Neuronal stem cell (in vitro differentiated cells): ENCODE measurements at regions not wholly inside any gene's neighbourhood (a gene's known extent, or its start where the extent isn't known, plus 50 kb on each side); places are given as distances from the start of the nearest gene placed in this dataset.

Source experiments
- DNase-seq: peaks from one replicate; pipeline ENCODE4 v3.0.0-alpha.2; 2013; ENCODE audit warnings: low spot score
- H2AFZ ChIP-seq: one replicate; pipeline ENCODE4 v1.6.1; 2013; ENCODE audit warnings: mild to moderate bottlenecking, low read length, inconsistent platforms
- H2AK5ac ChIP-seq: 2 replicates; pipeline ENCODE4 v1.6.1; 2013; ENCODE audit warnings: low read depth, mild to moderate bottlenecking, inconsistent platforms, low read length, moderate library complexity, mixed read lengths
- H2BK120ac ChIP-seq: 2 replicates; pipeline ENCODE4 v1.6.1; 2013; ENCODE audit warnings: low read depth, mild to moderate bottlenecking, inconsistent platforms, low read length, moderate library complexity, mixed read lengths
- H2BK12ac ChIP-seq: one replicate; pipeline ENCODE4 v1.6.1; 2013; ENCODE audit warnings: low read length, inconsistent platforms
- H2BK15ac ChIP-seq: 2 replicates; pipeline ENCODE4 v1.6.1; 2013; ENCODE audit warnings: mild to moderate bottlenecking, low read length, inconsistent platforms, mixed read lengths
- H2BK5ac ChIP-seq: one replicate; pipeline ENCODE4 v1.6.1; 2013; ENCODE audit warnings: inconsistent platforms, mild to moderate bottlenecking, low read length, moderate library complexity
- H3K14ac ChIP-seq: one replicate; pipeline ENCODE4 v1.6.1; 2013; ENCODE audit warnings: low read length, inconsistent platforms
- H3K18ac ChIP-seq: 2 replicates; pipeline ENCODE4 v1.6.1; 2013; ENCODE audit warnings: low read length, inconsistent platforms
- H3K23ac ChIP-seq: 2 replicates; pipeline ENCODE4 v1.6.1; 2013; ENCODE audit warnings: low read depth, mild to moderate bottlenecking, mixed read lengths, low read length, inconsistent platforms; ENCODE audit not compliant: poor library complexity
- H3K27ac ChIP-seq: replicated peaks from 3 replicates; pipeline ENCODE4 v1.5.1; 2013; ENCODE audit warnings: low read length, inconsistent platforms
- H3K27me3 ChIP-seq, 3 experiments: 2 replicates each; pipeline ENCODE4 v1.6.1; 2013; ENCODE audit warnings: low read length in 3 of 3, mild to moderate bottlenecking in 2 of 3, inconsistent platforms in 1 of 3, low read depth in 1 of 3, mixed read lengths in 1 of 3, moderate library complexity in 1 of 3; ENCODE audit not compliant: control insufficient read depth in 3 of 3, insufficient read depth in 3 of 3
- H3K36me3 ChIP-seq, 2 donors: replicated peaks in 1 of 2; 2 replicates each; pipeline ENCODE4 v1.6.1; 2013; ENCODE audit warnings: low read length in 2 of 2; ENCODE audit not compliant: control insufficient read depth in 2 of 2, insufficient read depth in 2 of 2
- H3K4ac ChIP-seq: 2 replicates; pipeline ENCODE4 v1.6.1; 2013; ENCODE audit warnings: inconsistent platforms, mild to moderate bottlenecking, low read length, moderate library complexity
- H3K4me1 ChIP-seq, 2 donors: 1 replicate in 1 of 2; 2 replicates in 1 of 2; pipeline ENCODE4 v1.6.1; 2013; ENCODE audit warnings: low read length in 2 of 2, low read depth in 1 of 2; ENCODE audit not compliant: control insufficient read depth in 2 of 2, insufficient read depth in 1 of 2
- H3K4me2 ChIP-seq: one replicate; pipeline ENCODE4 v1.6.1; 2013; ENCODE audit warnings: mild to moderate bottlenecking, low read length, inconsistent platforms; ENCODE audit not compliant: insufficient read depth, poor library complexity, severe bottlenecking
- H3K4me3 ChIP-seq, 2 donors: 2 replicates each; pipeline ENCODE4 v1.5.1; 2013; ENCODE audit warnings: low read length in 2 of 2, mild to moderate bottlenecking in 2 of 2, inconsistent platforms in 1 of 2, moderate library complexity in 1 of 2
- H3K79me1 ChIP-seq: one replicate; pipeline ENCODE4 v1.6.1; 2013; ENCODE audit warnings: low read depth, mild to moderate bottlenecking, inconsistent platforms, low read length, moderate library complexity
- H3K9ac ChIP-seq: one replicate; pipeline ENCODE4 v1.6.1; 2013; ENCODE audit warnings: mild to moderate bottlenecking, low read depth, low read length, inconsistent platforms; ENCODE audit not compliant: poor library complexity
- H3K9me3 ChIP-seq, 2 donors: replicated peaks in 1 of 2; 2 replicates each; pipeline versions ENCODE3 to v1.6.1; 2013; ENCODE audit warnings: low read length in 2 of 2, mild to moderate bottlenecking in 2 of 2, inconsistent platforms in 1 of 2, low read depth in 1 of 2, mixed read lengths in 1 of 2, moderate library complexity in 1 of 2; ENCODE audit not compliant: control insufficient read depth in 2 of 2, insufficient read depth in 1 of 2
- H4K8ac ChIP-seq: one replicate; pipeline ENCODE4 v1.6.1; 2013; ENCODE audit warnings: low read depth, mild to moderate bottlenecking, inconsistent platforms, low read length, moderate library complexity
- H4K91ac ChIP-seq: one replicate; pipeline ENCODE4 v1.6.1; 2013; ENCODE audit warnings: low read length, low read depth, mild to moderate bottlenecking, inconsistent platforms; ENCODE audit not compliant: poor library complexity
- WGBS, 2 donors: extraction: QIAGEN DNeasy Blood & Tissue Kit; methylation state at CpG; one replicate each; pipeline ENCODE4 v1.1.7; 2013; ENCODE audit warnings: missing lambda C conversion rate in 2 of 2, mixed read lengths in 1 of 2; ENCODE audit not compliant: insufficient read length in 2 of 2, insufficient replicate concordance in 1 of 2; ENCODE audit errors: extremely low coverage in 2 of 2; 5-methylcytosine and 5-hydroxymethylcytosine counted together

DNA sequence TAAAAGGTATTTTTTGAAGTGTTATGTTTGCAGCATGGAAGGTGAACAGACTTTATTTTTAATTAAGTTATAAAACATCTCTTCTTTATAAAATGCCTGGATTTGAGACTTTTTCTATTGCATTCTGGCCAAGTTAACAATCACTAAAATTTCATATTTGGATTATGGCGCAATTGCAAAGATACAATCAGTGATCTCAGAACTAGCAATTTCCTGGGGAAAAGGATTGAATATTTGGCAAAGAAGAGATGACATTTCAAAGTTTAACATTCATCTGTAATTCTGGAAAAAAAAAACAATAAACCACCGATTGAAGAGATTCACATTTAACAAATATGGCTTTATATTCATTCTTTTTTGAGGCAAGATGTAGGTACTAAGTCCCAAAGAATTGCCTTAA, 378.0 kb downstream of the LRRC70 start:
- H2BK120ac ChIP-seq = no peak overlapping the region
- H3K27ac ChIP-seq = no peak overlapping the region
- no peaks in the 10 kb centered on the region for H3K79me1 ChIP-seq
- H3K4me3 ChIP-seq = no peak overlapping the region
- H3K4me1 ChIP-seq = no peaks in the 10 kb centered on the region
- H3K36me3 ChIP-seq = no peaks in the 10 kb centered on the region
- H3K14ac ChIP-seq = no peak overlapping the region
- H2AK5ac ChIP-seq = no peak overlapping the region
- H2AFZ ChIP-seq = no peak overlapping the region
- DNase-seq = no peak
- no peaks in the 10 kb centered on the region for H3K27me3 ChIP-seq
- H4K91ac ChIP-seq = no peak overlapping the region
- no peak overlapping the region for H3K23ac ChIP-seq
- no peak overlapping the region for H2BK15ac ChIP-seq
- H3K9me3 ChIP-seq = no peaks in the 10 kb centered on the region
- H2BK5ac ChIP-seq = no peak overlapping the region
- WGBS, 2 donors = no CpG with 5 or more reads among the region's 2 CpGs
- no peak overlapping the region for H2BK12ac ChIP-seq
- no peak overlapping the region for H3K4ac ChIP-seq
- no peak overlapping the region for H3K9ac ChIP-seq
- no peak overlapping the region for H4K8ac ChIP-seq
- H3K4me2 ChIP-seq = no peak overlapping the region
- H3K18ac ChIP-seq = no peak overlapping the region

DNA sequence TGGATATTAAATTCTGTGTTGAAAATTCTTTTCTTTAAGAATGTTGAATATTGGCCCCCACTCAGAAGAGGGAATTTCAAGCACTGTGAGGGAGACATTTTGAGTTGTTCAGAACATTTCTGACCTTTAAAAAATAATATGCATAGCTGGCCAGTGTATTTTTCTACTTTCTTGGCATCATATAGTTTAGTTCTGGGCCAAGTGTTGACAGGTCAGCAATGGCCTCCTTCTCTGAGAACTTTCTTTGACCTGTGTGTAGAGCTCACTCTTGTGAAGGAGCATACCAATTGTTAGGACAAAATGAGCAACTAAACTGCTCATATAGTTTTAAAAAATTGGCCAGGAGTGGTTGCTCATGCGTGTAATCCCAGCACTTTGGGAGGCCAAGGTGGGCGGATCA, 376.0 kb downstream of the LRRC70 start:
- H2AK5ac ChIP-seq = no peak overlapping the region

DNA sequence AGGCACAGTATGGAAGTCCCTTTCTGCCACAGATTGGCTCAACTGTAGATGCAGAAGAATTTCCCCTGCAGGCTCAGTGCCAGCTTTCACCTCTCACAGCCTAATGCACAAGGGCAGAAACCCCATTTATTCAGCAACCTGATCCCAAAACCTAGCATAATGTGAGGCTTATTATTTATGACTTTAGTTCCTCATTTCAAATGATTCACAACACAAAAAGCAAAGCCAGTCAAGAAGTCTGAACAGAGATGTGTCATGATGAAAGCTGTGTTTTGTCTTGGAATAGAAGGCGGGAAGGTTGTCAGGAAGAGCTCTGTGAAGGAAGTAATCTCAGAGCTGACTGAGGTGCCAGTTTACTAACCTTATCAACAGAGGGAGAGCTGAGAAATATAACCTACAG, 369.7 kb downstream of the LRRC70 start:
- Histone ChIP-seq H3K27ac (no peak overlapping the region), H2AFZ (no peak overlapping the region), H3K23ac (no peak overlapping the region), H2AK5ac (no peak overlapping the region), H3K18ac (no peak overlapping the region), H3K14ac (no peak overlapping the region), H3K4me1 (no peaks in the 10 kb centered on the region), H3K9ac (no peak overlapping the region), H2BK12ac (no peak overlapping the region), H2BK15ac (no peak overlapping the region), H4K8ac (no peak overlapping the region), H2BK5ac (no peak overlapping the region), H3K9me3 (peaks cover 0 to 1% of the 10 kb centered on the region in 2 donors), H3K4me2 (no peak overlapping the region), H3K4ac (no peak overlapping the region), H3K4me3 (no peak overlapping the region), H3K79me1 (no peaks in the 10 kb centered on the region), H2BK120ac (no peak overlapping the region), H3K36me3 (no peaks in the 10 kb centered on the region), H3K27me3 (no peaks in the 10 kb centered on the region), H4K91ac (no peak overlapping the region)
- no peak for DNase-seq
- no CpG with 5 or more reads among the region's 1 CpG for WGBS, 2 donors

More for the DNA sequence above, 376.0 kb downstream of the LRRC70 start:
- Histone ChIP-seq H3K27ac (no peak overlapping the region), H2BK15ac (no peak overlapping the region), H3K14ac (no peak overlapping the region), H3K4me2 (no peak overlapping the region), H3K9ac (no peak overlapping the region), H3K79me1 (no peaks in the 10 kb centered on the region), H2BK12ac (no peak overlapping the region), H4K8ac (no peak overlapping the region), H2BK5ac (no peak overlapping the region), H3K36me3 (no peaks in the 10 kb centered on the region), H3K4me1 (no peaks in the 10 kb centered on the region), H3K23ac (no peak overlapping the region), H3K18ac (no peak overlapping the region), H3K9me3 (no peaks in the 10 kb centered on the region), H2BK120ac (no peak overlapping the region), H3K27me3 (no peaks in the 10 kb centered on the region), H3K4me3 (no peak overlapping the region), H2AFZ (no peak overlapping the region), H3K4ac (no peak overlapping the region), H4K91ac (no peak overlapping the region)
- whole genome bisulfite sequencing, 2 donors = no CpG with 5 or more reads among the region's 2 CpGs
- no peak for DNase-seq

DNA sequence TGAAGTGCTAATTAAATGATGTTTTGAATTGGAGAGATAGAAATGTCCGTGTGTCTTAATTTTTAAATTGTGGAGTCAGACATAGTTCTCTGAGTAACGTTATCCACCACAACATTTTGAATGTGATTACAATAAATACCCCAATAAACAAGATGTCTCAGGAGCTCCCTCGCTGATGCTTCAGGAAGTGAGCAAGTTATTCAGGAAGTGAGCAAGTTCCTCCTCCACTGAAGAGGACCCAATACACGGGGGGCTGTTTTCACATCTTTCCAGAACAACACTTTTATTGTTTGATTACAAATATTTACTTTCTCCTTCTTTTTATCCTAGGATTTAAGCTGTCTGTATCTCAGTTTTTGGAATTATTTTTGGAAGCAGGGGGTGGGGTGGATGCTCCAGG, 363.8 kb downstream of the LRRC70 start:
- H2BK120ac ChIP-seq = no peak overlapping the region
- H3K27me3 ChIP-seq = no peaks in the 10 kb centered on the region
- no peak overlapping the region for H3K4ac ChIP-seq
- H3K9ac ChIP-seq = no peak overlapping the region
- H3K14ac ChIP-seq = no peak overlapping the region
- H3K18ac ChIP-seq = no peak overlapping the region
- no peaks in the 10 kb centered on the region for H3K79me1 ChIP-seq
- no peak for DNase-seq
- no peak overlapping the region for H2BK15ac ChIP-seq
- no peak overlapping the region for H3K4me2 ChIP-seq
- H2AFZ ChIP-seq = no peak overlapping the region
- no peak overlapping the region for H2BK12ac ChIP-seq
- H2AK5ac ChIP-seq = no peak overlapping the region
- H4K91ac ChIP-seq = no peak overlapping the region
- WGBS, 2 donors = no CpG with 5 or more reads among the region's 4 CpGs
- H3K27ac ChIP-seq = no peak overlapping the region
- no peak overlapping the region for H3K4me3 ChIP-seq
- H3K4me1 ChIP-seq = no peaks in the 10 kb centered on the region
- peaks cover 0 to 1% of the 10 kb centered on the region in 2 donors for H3K9me3 ChIP-seq
- H3K36me3 ChIP-seq = no peaks in the 10 kb centered on the region
- H3K23ac ChIP-seq = no peak overlapping the region
- no peak overlapping the region for H2BK5ac ChIP-seq
- no peak overlapping the region for H4K8ac ChIP-seq
